CD4-positive, alpha-beta T cell (primary cell): ENCODE measurements at regions not wholly inside any gene's neighbourhood (a gene's known extent, or its start where the extent isn't known, plus 50 kb on each side); places are given as distances from the start of the nearest gene placed in this dataset.
"Not testable (repeated sequence)": the region's sequence is repeated elsewhere in the genome, so short reads cannot be mapped to it uniquely, and the experiment has no call there.

Source experiments
- ATAC-seq: fragments of 200-7000 bp; cut with Tn5 transposase; one replicate; pipeline ENCODE4 v1.10.0; 2022; ENCODE audit warnings: mild to moderate bottlenecking; ENCODE audit not compliant: poor library complexity
- CTCF ChIA-PET: fragments of 350-600 bp; sonication (Branson Sonifier 250); formaldehyde crosslinking; loops from one replicate; lab custom pipeline; 2021; ENCODE audit warnings: antibody characterized with exemption, inconsistent platforms; lab: Charles Lee
- POLR2A ChIA-PET: fragments of 350-600 bp; sonication (Branson Sonifier 250); formaldehyde crosslinking; loops from one replicate; lab custom pipeline; 2021; ENCODE audit warnings: antibody characterized with exemption, inconsistent platforms; lab: Charles Lee
- DNase-seq, 14 experiments: peaks; one replicate each; pipeline ENCODE4 v3.0.0-alpha.2; 2013 to 2020; ENCODE audit warnings: mixed read lengths in 2 of 14
- H3K27ac ChIP-seq, 2 donors: one replicate each; pipeline versions ENCODE4 v1.5.1 to v1.7.0; 2013; ENCODE audit warnings: low read length in 2 of 2, low read depth in 1 of 2, mild to moderate bottlenecking in 1 of 2
- H3K27me3 ChIP-seq, 2 experiments: 1 replicate in 1 of 2; 2 replicates in 1 of 2; pipeline versions ENCODE4 v1.6.1 to v1.7.0; 2013; ENCODE audit warnings: low read length in 2 of 2, control low read depth in 1 of 2, mild to moderate bottlenecking in 1 of 2, moderate library complexity in 1 of 2; ENCODE audit not compliant: insufficient read depth in 2 of 2, control insufficient read depth in 1 of 2
- H3K36me3 ChIP-seq: one replicate; pipeline ENCODE4 v1.6.1; 2013; ENCODE audit warnings: low read length, control low read depth; ENCODE audit not compliant: insufficient read depth
- H3K4me1 ChIP-seq: one replicate; pipeline ENCODE4 v1.6.1; 2013; ENCODE audit warnings: low read length, control low read depth; ENCODE audit not compliant: insufficient read depth
- H3K4me3 ChIP-seq: one replicate; pipeline ENCODE4 v1.5.1; 2013; ENCODE audit warnings: mild to moderate bottlenecking, low read length, moderate library complexity
- H3K9me3 ChIP-seq, 2 experiments: 1 replicate in 1 of 2; 2 replicates in 1 of 2; pipeline versions ENCODE4 v1.6.1 to v1.7.0; 2013; ENCODE audit warnings: low read length in 2 of 2, mild to moderate bottlenecking in 2 of 2, control low read depth in 1 of 2, moderate library complexity in 1 of 2; ENCODE audit not compliant: control insufficient read depth in 1 of 2, insufficient read depth in 1 of 2
- H3K27ac Mint-ChIP-seq: one replicate; pipeline ENCODE4 v1.8.0; 2020; ENCODE audit warnings: mixed read lengths
- H3K27me3 Mint-ChIP-seq: one replicate; pipeline ENCODE4 v1.8.0; 2021; ENCODE audit warnings: mixed read lengths
- H3K36me3 Mint-ChIP-seq: one replicate; pipeline ENCODE4 v1.8.0; 2021; ENCODE audit warnings: low read depth, mixed read lengths
- H3K4me1 Mint-ChIP-seq: one replicate; pipeline ENCODE4 v1.8.0; 2021; ENCODE audit warnings: low read depth, mixed read lengths
- H3K4me3 Mint-ChIP-seq: one replicate; pipeline ENCODE4 v1.8.0; 2020; ENCODE audit warnings: mild to moderate bottlenecking, mixed read lengths
- H3K9me3 Mint-ChIP-seq: one replicate; pipeline ENCODE4 v1.8.0; 2020; ENCODE audit warnings: mixed read lengths
- CTCF ChIP-seq: fragments of 200-600 bp; IDR thresholded peaks from one replicate; pipeline ENCODE4 v1.8.0; 2022; ENCODE audit warnings: antibody characterized with exemption, mild to moderate bottlenecking
- intact Hi-C, 2 experiments: fragments of 100-400 bp; cut with DNase I in 1 of 2; cut with micrococcal nuclease in 1 of 2; formaldehyde crosslinking; loops; one replicate each; pipeline versions ENCODE4 v1.15.1 to v1.9.0; 2023 to 2025; cut with DNase I, micrococcal nuclease

- no peaks in the 10 kb centered on the region for H3K27me3 ChIP-seq
- intact Hi-C loops: no loop called here
- H3K27ac ChIP-seq: no peak overlapping the region
- Mint-ChIP-seq H3K4me3 (no peak overlapping the region), H3K36me3 (no peaks in the 10 kb centered on the region), H3K4me1 (no peaks in the 10 kb centered on the region), H3K27me3 (no peaks in the 10 kb centered on the region), H3K27ac (no peak overlapping the region), H3K9me3 (no peaks in the 10 kb centered on the region)
- H3K36me3 ChIP-seq: no peaks in the 10 kb centered on the region
- DNase-seq: no peak
- no peak overlapping the region for H3K4me3 ChIP-seq
- TF ChIP-seq CTCF: no peak
- no peaks in the 10 kb centered on the region for H3K4me1 ChIP-seq
- ATAC-seq: no peak
- ChIA-PET CTCF (no interaction called here), POLR2A (no interaction called here)
- no peaks in the 10 kb centered on the region for H3K9me3 ChIP-seq
These were observed 164.2 kb upstream of the SPANXN4 start for GRCh38 chrX:142861557-142861956.

GRCh38 chrX:142866247-142866646, 159.5 kb upstream of the SPANXN4 start:
- H3K36me3 ChIP-seq, H3K4me1 ChIP-seq, H3K4me3 ChIP-seq, H3K9me3 Mint-ChIP-seq, ATAC-seq, H3K36me3 Mint-ChIP-seq, H3K9me3 ChIP-seq, H3K27ac Mint-ChIP-seq, intact Hi-C loops, POLR2A ChIA-PET, DNase-seq, CTCF ChIA-PET, H3K27me3 ChIP-seq, H3K4me3 Mint-ChIP-seq, H3K27ac ChIP-seq, H3K27me3 Mint-ChIP-seq, H3K4me1 Mint-ChIP-seq: not testable (repeated sequence)

- DNase-seq (no peak), ATAC-seq (no peak)
- intact Hi-C loops: no loop called here
- H3K9me3 ChIP-seq: peaks cover 0 to 11% of the 10 kb centered on the region in 2 experiments
- no peaks in the 10 kb centered on the region for H3K27me3 ChIP-seq
- no peaks in the 10 kb centered on the region for H3K4me1 Mint-ChIP-seq
- H3K27ac ChIP-seq: no peak overlapping the region
- no peaks in the 10 kb centered on the region for H3K36me3 ChIP-seq
- no peak overlapping the region for H3K27ac Mint-ChIP-seq
- H3K4me1 ChIP-seq: no peaks in the 10 kb centered on the region
- H3K36me3 Mint-ChIP-seq: no peaks in the 10 kb centered on the region
- ChIA-PET POLR2A (no interaction called here), CTCF (no interaction called here)
- no peak overlapping the region for H3K4me3 Mint-ChIP-seq
- no peak for TF ChIP-seq CTCF
- H3K27me3 Mint-ChIP-seq: no peaks in the 10 kb centered on the region
- no peaks in the 10 kb centered on the region for H3K9me3 Mint-ChIP-seq
- no peak overlapping the region for H3K4me3 ChIP-seq
These were observed 152.5 kb upstream of the SPANXN4 start for GRCh38 chrX:142873214-142873613.

- ChIA-PET CTCF (no interaction called here), POLR2A (no interaction called here)
- H3K27ac ChIP-seq: no peak overlapping the region
- no peak overlapping the region for H3K27ac Mint-ChIP-seq
- DNase-seq (no peak), ATAC-seq (no peak)
- no peak overlapping the region for H3K4me3 Mint-ChIP-seq
- intact Hi-C loops: no loop called here
- no peaks in the 10 kb centered on the region for H3K4me1 ChIP-seq
- H3K27me3 Mint-ChIP-seq: no peaks in the 10 kb centered on the region
- no peaks in the 10 kb centered on the region for H3K36me3 Mint-ChIP-seq
- H3K9me3 Mint-ChIP-seq: no peaks in the 10 kb centered on the region
- no peaks in the 10 kb centered on the region for H3K36me3 ChIP-seq
- H3K4me1 Mint-ChIP-seq: no peaks in the 10 kb centered on the region
- no peaks in the 10 kb centered on the region for H3K9me3 ChIP-seq
- no peaks in the 10 kb centered on the region for H3K27me3 ChIP-seq
- no peak for TF ChIP-seq CTCF
- H3K4me3 ChIP-seq: no peak overlapping the region
These were observed 140.8 kb upstream of the SPANXN4 start for GRCh38 chrX:142884881-142885280.
